ENCODE measurements at regions not wholly inside any gene's neighbourhood (a gene's known extent, or its start where the extent isn't known, plus 50 kb on each side); places are given as distances from the start of the nearest gene placed in this dataset.

- H3K9me3 Mint-ChIP-seq = no peaks in the 10 kb centered on the region
- H3K27me3 Mint-ChIP-seq = peaks cover 12% of the 10 kb centered on the region
- H3K36me3 Mint-ChIP-seq (ENCODE audit: low read depth) = no peaks in the 10 kb centered on the region
- H3K4me3 Mint-ChIP-seq = no peak overlapping the region
- no peak overlapping the region for H3K27ac Mint-ChIP-seq
- CTCF ChIA-PET = interaction anchor here (0.6 kb wide), 1 partner anchor 472 kb away, joined by 3 read pairs; no protein-coding TSS in a partner anchor
- peaks cover 10% of the 10 kb centered on the region for H3K4me1 Mint-ChIP-seq
- no peak for DNase-seq
- POLR2A ChIA-PET = no interaction called here
Observed at GRCh38 chr13:50318887-50319286, 303.6 kb downstream of the KCNRG start.

- Mint-ChIP-seq H3K36me3 (ENCODE audit: low read depth) (no peaks in the 10 kb centered on the region), H3K27me3 (peaks cover 10% of the 10 kb centered on the region), H3K9me3 (no peaks in the 10 kb centered on the region), H3K4me3 (no peak overlapping the region), H3K27ac (no peak overlapping the region), H3K4me1 (peaks cover 10% of the 10 kb centered on the region)
- ChIA-PET POLR2A (interaction anchor here (0.5 kb wide), 1 partner anchor 13 kb away, joined by 7 read pairs; no protein-coding TSS in a partner anchor), CTCF (interaction anchor here (0.6 kb wide), 1 partner anchor 473 kb away, joined by 3 read pairs; no protein-coding TSS in a partner anchor)
- DNase-seq = no peak
Observed at GRCh38 chr13:50319635-50320255, 304.5 kb downstream of the KCNRG start.

- Mint-ChIP-seq H3K27me3 (peaks cover 9% of the 10 kb centered on the region), H3K9me3 (no peaks in the 10 kb centered on the region), H3K36me3 (ENCODE audit: low read depth) (no peaks in the 10 kb centered on the region), H3K4me3 (no peak overlapping the region), H3K4me1 (peaks cover 10% of the 10 kb centered on the region), H3K27ac (no peak overlapping the region)
- ChIA-PET POLR2A (interaction anchor here (0.5 kb wide), 1 partner anchor 12 kb away, joined by 7 read pairs; no protein-coding TSS in a partner anchor), CTCF (no interaction called here)
- DNase-seq = no peak
Observed at GRCh38 chr13:50320271-50320862, 305.1 kb downstream of the KCNRG start.

GRCh38 chr13:50322006-50322405 is 306.8 kb downstream of the KCNRG start:
- Mint-ChIP-seq H3K4me1 (peaks cover 10% of the 10 kb centered on the region), H3K9me3 (no peaks in the 10 kb centered on the region), H3K4me3 (no peak overlapping the region), H3K27me3 (peaks cover 20% of the 10 kb centered on the region), H3K36me3 (ENCODE audit: low read depth) (no peaks in the 10 kb centered on the region), H3K27ac (no peak overlapping the region)
- ChIA-PET CTCF (interaction anchor here (0.6 kb wide), 1 partner anchor 13 kb away, joined by 3 read pairs; no protein-coding TSS in a partner anchor), POLR2A (no interaction called here)
- DNase-seq = no peak

GRCh38 chr13:50323440-50324065 is 308.3 kb downstream of the KCNRG start:
- H3K4me3 Mint-ChIP-seq = no peak overlapping the region
- no peaks in the 10 kb centered on the region for H3K9me3 Mint-ChIP-seq
- H3K27ac Mint-ChIP-seq = no peak overlapping the region
- ChIA-PET CTCF (no interaction called here), POLR2A (no interaction called here)
- no peaks in the 10 kb centered on the region for H3K36me3 Mint-ChIP-seq (ENCODE audit: low read depth)
- H3K4me1 Mint-ChIP-seq = peaks cover 10% of the 10 kb centered on the region
- peaks cover 16% of the 10 kb centered on the region for H3K27me3 Mint-ChIP-seq
- DNase-seq = no peak

- Mint-ChIP-seq H3K4me1 (no peaks in the 10 kb centered on the region), H3K36me3 (ENCODE audit: low read depth) (no peaks in the 10 kb centered on the region), H3K9me3 (no peaks in the 10 kb centered on the region), H3K27ac (no peak overlapping the region), H3K27me3 (peaks cover 16% of the 10 kb centered on the region), H3K4me3 (no peak overlapping the region)
- no peak for DNase-seq
- CTCF ChIA-PET = no interaction called here
- POLR2A ChIA-PET = no interaction called here
Observed at GRCh38 chr13:50326271-50326670, 311.0 kb downstream of the KCNRG start.

GRCh38 chr13:50326811-50327210 is 311.6 kb downstream of the KCNRG start:
- Mint-ChIP-seq H3K27me3 (peaks cover 16% of the 10 kb centered on the region), H3K4me1 (no peaks in the 10 kb centered on the region), H3K4me3 (no peak overlapping the region), H3K36me3 (ENCODE audit: low read depth) (no peaks in the 10 kb centered on the region), H3K27ac (peak overlapping the region; percentile 16), H3K9me3 (no peaks in the 10 kb centered on the region)
- CTCF ChIA-PET = no interaction called here
- DNase-seq = no peak
- POLR2A ChIA-PET = no interaction called here

- Mint-ChIP-seq H3K27me3 (no peaks in the 10 kb centered on the region), H3K9me3 (peaks cover 2% of the 10 kb centered on the region), H3K4me3 (no peak overlapping the region), H3K4me1 (no peaks in the 10 kb centered on the region), H3K27ac (no peak overlapping the region), H3K36me3 (ENCODE audit: low read depth) (no peaks in the 10 kb centered on the region)
- ChIA-PET CTCF (interaction anchor here (0.5 to 1.0 kb wide), 3 partner anchors 18 to 654 kb away, joined by 3 to 4 read pairs (median 4); no protein-coding TSS in a partner anchor), POLR2A (interaction anchor here (0.7 to 1.2 kb wide), 2 partner anchors 239 to 577 kb away, joined by 3 read pairs; no protein-coding TSS in a partner anchor)
- no peak for DNase-seq
Observed at GRCh38 chr13:50334115-50334778, 319.0 kb downstream of the KCNRG start.

GRCh38 chr13:50334944-50335343 is 319.7 kb downstream of the KCNRG start:
- H3K36me3 Mint-ChIP-seq (ENCODE audit: low read depth) = no peaks in the 10 kb centered on the region
- no peaks in the 10 kb centered on the region for H3K4me1 Mint-ChIP-seq
- no peak for DNase-seq
- H3K27ac Mint-ChIP-seq = no peak overlapping the region
- H3K4me3 Mint-ChIP-seq = no peak overlapping the region
- ChIA-PET CTCF (interaction anchor here (0.5 to 1.0 kb wide), 2 partner anchors 19 to 355 kb away, joined by 3 to 4 read pairs; no protein-coding TSS in a partner anchor), POLR2A (interaction anchor here (0.7 to 1.2 kb wide), 2 partner anchors 240 to 576 kb away, joined by 3 read pairs; no protein-coding TSS in a partner anchor)
- no peaks in the 10 kb centered on the region for H3K27me3 Mint-ChIP-seq
- H3K9me3 Mint-ChIP-seq = peaks cover 2% of the 10 kb centered on the region

- Mint-ChIP-seq H3K27me3 (peaks cover 9% of the 10 kb centered on the region), H3K9me3 (peaks cover 2% of the 10 kb centered on the region), H3K36me3 (ENCODE audit: low read depth) (no peaks in the 10 kb centered on the region), H3K27ac (no peak overlapping the region), H3K4me1 (no peaks in the 10 kb centered on the region), H3K4me3 (no peak overlapping the region)
- no peak for DNase-seq
- POLR2A ChIA-PET = no interaction called here
- CTCF ChIA-PET = no interaction called here
Observed at GRCh38 chr13:50339271-50339670, 324.0 kb downstream of the KCNRG start.

- peaks cover 3% of the 10 kb centered on the region for H3K4me1 Mint-ChIP-seq
- CTCF ChIA-PET = no interaction called here
- peaks cover 9% of the 10 kb centered on the region for H3K27me3 Mint-ChIP-seq
- POLR2A ChIA-PET = no interaction called here
- H3K36me3 Mint-ChIP-seq (ENCODE audit: low read depth) = no peaks in the 10 kb centered on the region
- H3K9me3 Mint-ChIP-seq = no peaks in the 10 kb centered on the region
- no peak for DNase-seq
- no peak overlapping the region for H3K27ac Mint-ChIP-seq
- no peak overlapping the region for H3K4me3 Mint-ChIP-seq
Observed at GRCh38 chr13:50340146-50340545, 324.9 kb downstream of the KCNRG start.

- no peak for DNase-seq
- Mint-ChIP-seq H3K36me3 (ENCODE audit: low read depth) (no peaks in the 10 kb centered on the region), H3K4me3 (no peak overlapping the region), H3K27me3 (peaks cover 9% of the 10 kb centered on the region), H3K9me3 (no peaks in the 10 kb centered on the region), H3K27ac (no peak overlapping the region), H3K4me1 (peaks cover 3% of the 10 kb centered on the region)
- POLR2A ChIA-PET = no interaction called here
- CTCF ChIA-PET = no interaction called here
Observed at GRCh38 chr13:50340551-50341287, 325.5 kb downstream of the KCNRG start.
